K562 (cell line): ENCODE measurements at regions not wholly inside any gene's neighbourhood (a gene's known extent, or its start where the extent isn't known, plus 50 kb on each side); places are given as distances from the start of the nearest gene placed in this dataset.

ENCODE experiments used
- ASH1L ChIP-seq: fragments of 450-650 bp; IDR thresholded peaks from 2 replicates; pipeline ENCODE4 v1.6.1; 2018; ENCODE audit warnings: borderline replicate concordance, mild to moderate bottlenecking, low read depth; ENCODE audit not compliant: partially characterized antibody
- C11orf30 ChIP-seq: fragments of 450-650 bp; IDR thresholded peaks from 2 replicates; pipeline ENCODE4 v1.6.1; 2016; ENCODE audit warnings: low read depth, mild to moderate bottlenecking
- CEBPB ChIP-seq: fragments of 450-650 bp; IDR thresholded peaks from 2 replicates; pipeline ENCODE4 v1.6.1; 2016; ENCODE audit warnings: missing genetic modification characterization, missing compliant biosample characterization
- CEBPG ChIP-seq, 3 experiments: fragments of 200-800 bp in 1 of 3; sonication (Bioruptor generic) in 1 of 3; sonication (generic) in 1 of 3; formaldehyde crosslinking in 1 of 3; IDR thresholded peaks in 2 of 3; conservative IDR thresholded peaks in 1 of 3; 2 replicates each; pipeline versions ENCODE4 v1.6.1 to v1.8.0; 2016 to 2022; ENCODE audit warnings: missing compliant biosample characterization in 2 of 3, missing genetic modification characterization in 2 of 3, mild to moderate bottlenecking in 1 of 3, missing genetic modification reagents in 1 of 3
- EGR1 ChIP-seq: fragments of 450-650 bp; conservative IDR thresholded peaks from 2 replicates; pipeline ENCODE4 v1.6.1; 2017; ENCODE audit warnings: mild to moderate bottlenecking
- HEY1 ChIP-seq: fragments of 250-450 bp; sonication (Bioruptor Pico); IDR thresholded peaks from 2 replicates; pipeline ENCODE4 v1.5.0; 2020; ENCODE audit warnings: mild to moderate bottlenecking, moderate library complexity, borderline replicate concordance
- ILF3 ChIP-seq: fragments of 450-650 bp; IDR thresholded peaks from 2 replicates; pipeline ENCODE4 v1.6.1; 2018; ENCODE audit warnings: antibody characterized with exemption, mild to moderate bottlenecking, moderate library complexity, borderline replicate concordance
- MCM7 ChIP-seq, 2 experiments: fragments of 450-650 bp; IDR thresholded peaks; 2 replicates each; pipeline ENCODE4 v1.6.1; 2016 to 2018
- MTA2 ChIP-seq: fragments of 450-650 bp; IDR thresholded peaks from 2 replicates; pipeline ENCODE4 v1.6.1; 2016; ENCODE audit warnings: low read depth
- MTF1 ChIP-seq: fragments of 250-450 bp; sonication (Bioruptor Pico); IDR thresholded peaks from 2 replicates; pipeline ENCODE4 v1.9.0; 2021; ENCODE audit warnings: moderate library complexity, mild to moderate bottlenecking, inconsistent platforms, borderline replicate concordance
- POLR2H ChIP-seq: IDR thresholded peaks from 2 replicates; pipeline ENCODE4 v1.6.1; 2016; ENCODE audit warnings: missing genetic modification characterization, low read depth, mild to moderate bottlenecking, control low read depth, missing compliant biosample characterization, moderate library complexity
- POLR3A ChIP-seq: IDR thresholded peaks from 2 replicates; pipeline ENCODE4 v1.6.1; 2011; ENCODE audit warnings: borderline replicate concordance, mild to moderate bottlenecking, moderate library complexity; ENCODE audit not compliant: insufficient read length, insufficient read depth; ENCODE audit errors: extremely low read depth
- ZNF696 ChIP-seq: fragments of 250-450 bp; sonication (Bioruptor Pico); conservative IDR thresholded peaks from 2 replicates; pipeline ENCODE4 v1.4.0; 2020; ENCODE audit warnings: mild to moderate bottlenecking, moderate library complexity

DNA sequence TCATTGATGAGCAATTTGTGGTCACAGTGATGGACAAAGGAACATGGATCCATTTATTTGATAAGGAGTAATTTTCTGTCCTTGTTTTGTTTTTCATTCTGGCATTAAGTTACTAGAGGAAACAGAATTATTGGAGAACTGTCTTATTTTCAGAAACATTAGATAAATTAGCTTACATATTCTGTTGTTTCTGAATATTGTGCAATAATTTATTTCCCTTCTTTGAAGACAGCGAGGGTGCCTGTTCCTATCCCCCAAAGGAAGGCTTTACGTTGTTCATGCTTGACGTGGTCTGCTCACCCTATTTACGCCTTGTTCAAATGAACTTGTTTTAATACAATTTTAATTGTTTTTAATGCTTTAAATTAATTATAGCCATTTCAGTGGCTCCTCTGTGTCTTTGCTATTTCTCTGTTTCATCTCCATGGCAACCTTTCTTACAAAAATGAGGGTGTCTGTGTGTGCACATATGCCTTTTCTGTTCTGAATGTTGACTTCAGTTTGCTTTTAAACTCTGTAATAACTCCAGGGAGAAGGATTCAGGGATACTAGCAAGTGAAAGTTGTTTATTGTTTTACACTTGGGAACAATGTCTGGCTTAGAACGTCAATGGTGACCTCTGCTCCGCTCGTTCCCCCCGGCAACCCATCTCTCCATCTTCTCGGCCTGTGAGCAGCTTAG is 138.3 kb upstream of the PLET1 start (continued):
- TF ChIP-seq ILF3 (no peak), ASH1L (no peak), MCM7 (IDR thresholded peaks at IDR 0.05) (no peak), EGR1 (no peak), HEY1 (CRISPR knock-in tag) (no peak), CEBPB (peak; percentile 86), POLR3A (no peak), POLR2H (tag) (no peak), MTF1 (CRISPR knock-in tag) (no peak), C11orf30 (no peak), CEBPG (CRISPR knock-in tag; IDR thresholded peaks at IDR 0.05) (no peak), CEBPG (tag; conservative IDR thresholded peaks at IDR 0.05 in 1 of 2, IDR thresholded peaks at IDR 0.05 in 1 of 2) (peak; percentile 38 to 90; a peak in 3 of 4 replicates), MTA2 (no peak), ZNF696 (no peak)
